HepG2 (cell line): ENCODE measurements at regions not wholly inside any gene's neighbourhood (a gene's known extent, or its start where the extent isn't known, plus 50 kb on each side); places are given as distances from the start of the nearest gene placed in this dataset.

Source experiments
- ATAC-seq: fragments of 200-7000 bp; cut with Tn5 transposase; 3 replicates; pipeline ENCODE4 v1.9.1; 2020; ENCODE audit warnings: mild to moderate bottlenecking, moderate library complexity
- BruUV-seq: library from RNA; stranded (reverse); fragments of 400-500 nt; replicated peaks from 2 replicates; lab custom pipeline; 2021; lab: Mats Ljungman, UMichigan
- CTCF ChIA-PET: fragments of 300-600 bp; formaldehyde crosslinking; extraction: SDS; loops from one replicate; lab custom pipeline; 2021; ENCODE audit warnings: low total read pairs, inconsistent platforms, low intra/inter-chr PET ratio; lab: Yijun Ruan, JAX
- POLR2A ChIA-PET: fragments of 350-600 bp; sonication (Branson Sonifier 250); formaldehyde crosslinking; loops from one replicate; lab custom pipeline; 2020; ENCODE audit warnings: antibody characterized with exemption, inconsistent platforms; lab: Yijun Ruan, JAX
- DNase-seq: peaks from one replicate; pipeline ENCODE4 v3.0.0-alpha.2; 2015; ENCODE audit warnings: low spot score
- FAIRE-seq: peaks from 3 replicates; lab custom pipeline; 2011; peaks lifted over from hg19 to GRCh38; lab: Jason Lieb, UNC
- H2AFZ ChIP-seq: one replicate; pipeline ENCODE4 v1.6.1; 2011; ENCODE audit warnings: low read length, inconsistent platforms
- H3K27ac ChIP-seq: fragments of 300-600 bp; 3 replicates; pipeline ENCODE4 v1.8.0; 2011; ENCODE audit warnings: mixed run types, mild to moderate bottlenecking, mixed read lengths, low read length, inconsistent platforms; ENCODE audit not compliant: insufficient read depth; ENCODE audit errors: extremely low read length
- H3K27me3 ChIP-seq, 2 experiments: fragments of 200-600 bp in 1 of 2; 2 replicates in 1 of 2; 3 replicates in 1 of 2; pipeline versions ENCODE4 v1.6.0 to v1.8.0; 2011; ENCODE audit warnings: low read length in 2 of 2, mild to moderate bottlenecking in 2 of 2, moderate library complexity in 2 of 2, inconsistent platforms in 1 of 2; ENCODE audit not compliant: insufficient read depth in 2 of 2, control insufficient read depth in 1 of 2
- H3K36me3 ChIP-seq, 2 experiments: fragments of 200-600 bp in 1 of 2; replicated peaks in 1 of 2; 2 replicates in 1 of 2; 3 replicates in 1 of 2; pipeline versions ENCODE4 v1.5.1 to v1.8.0; 2011; ENCODE audit warnings: low read length in 2 of 2, inconsistent platforms in 1 of 2; ENCODE audit not compliant: insufficient read depth in 2 of 2, control insufficient read depth in 1 of 2
- H3K4me1 ChIP-seq: 2 replicates; pipeline ENCODE4 v1.5.1; 2012; ENCODE audit warnings: low read length, inconsistent platforms; ENCODE audit not compliant: insufficient read depth
- H3K4me2 ChIP-seq: 2 replicates; pipeline ENCODE4 v1.6.0; 2011; ENCODE audit warnings: low read depth, low read length, inconsistent platforms
- H3K4me3 ChIP-seq, 3 experiments: fragments of 200-600 bp in 1 of 3; sonication (generic), shearing (Covaris generic) in 1 of 3; replicated peaks in 1 of 3; 2 replicates each; pipeline ENCODE4 v1.5.1; 2011 to 2016; ENCODE audit warnings: low read length in 3 of 3, inconsistent platforms in 2 of 3, low read depth in 2 of 3, mild to moderate bottlenecking in 2 of 3, control low read depth in 1 of 3, mixed read lengths in 1 of 3; ENCODE audit not compliant: insufficient read depth in 1 of 3
- H3K79me2 ChIP-seq: one replicate; pipeline ENCODE4 v1.6.1; 2011; ENCODE audit warnings: low read length, inconsistent platforms; ENCODE audit not compliant: insufficient read depth
- H3K9ac ChIP-seq: 2 replicates; pipeline ENCODE4 v1.6.0; 2011; ENCODE audit warnings: mild to moderate bottlenecking, low read depth, low read length, inconsistent platforms; ENCODE audit not compliant: insufficient read depth
- H3K9me3 ChIP-seq: 2 replicates; pipeline ENCODE4 v1.5.1; 2012; ENCODE audit warnings: mild to moderate bottlenecking, low read length
- H4K20me1 ChIP-seq: 2 replicates; pipeline ENCODE4 v1.6.0; 2011; ENCODE audit warnings: inconsistent platforms, mild to moderate bottlenecking, low read length, moderate library complexity; ENCODE audit not compliant: insufficient read depth
- AHR ChIP-seq: IDR thresholded peaks from 2 replicates; pipeline ENCODE4 v1.6.1; 2018; ENCODE audit warnings: missing genetic modification reagents, missing compliant biosample characterization
- KDM4B ChIP-seq: sonication (generic); formaldehyde crosslinking; IDR thresholded peaks from 2 replicates; pipeline ENCODE4 v1.4.0; 2020; ENCODE audit warnings: missing genetic modification reagents
- NR2C2 ChIP-seq: sonication (generic); formaldehyde crosslinking; IDR thresholded peaks from 2 replicates; pipeline ENCODE4 v1.4.0; 2020; ENCODE audit warnings: missing genetic modification reagents, mild to moderate bottlenecking, moderate library complexity, borderline replicate concordance
- RNF219 ChIP-seq: sonication (generic); formaldehyde crosslinking; IDR thresholded peaks from 2 replicates; pipeline ENCODE4 v1.5.0; 2020; ENCODE audit warnings: mild to moderate bottlenecking, missing genetic modification reagents
- SP2 ChIP-seq: sonication (generic); formaldehyde crosslinking; IDR thresholded peaks from 2 replicates; pipeline ENCODE4 v1.5.1; 2020; ENCODE audit warnings: mild to moderate bottlenecking, missing genetic modification reagents
- ZBTB37 ChIP-seq: sonication (generic); formaldehyde crosslinking; IDR thresholded peaks from 2 replicates; pipeline ENCODE4 v1.4.0; 2020; ENCODE audit warnings: mild to moderate bottlenecking, missing genetic modification reagents
- ZBTB44 ChIP-seq: sonication (generic); formaldehyde crosslinking; IDR thresholded peaks from 2 replicates; pipeline ENCODE4 v1.4.0; 2020; ENCODE audit warnings: missing genetic modification reagents
- ZKSCAN8 ChIP-seq: IDR thresholded peaks from 2 replicates; pipeline ENCODE4 v1.6.1; 2016; ENCODE audit warnings: borderline replicate concordance, missing genetic modification reagents, missing compliant biosample characterization
- ZNF251 ChIP-seq: sonication (generic); formaldehyde crosslinking; IDR thresholded peaks from 2 replicates; pipeline ENCODE4 v1.9.0; 2021; ENCODE audit warnings: mild to moderate bottlenecking, missing genetic modification reagents
- ZNF512 ChIP-seq: sonication (generic); formaldehyde crosslinking; IDR thresholded peaks from 2 replicates; pipeline ENCODE4 v1.4.0; 2020; ENCODE audit warnings: mild to moderate bottlenecking, missing genetic modification reagents
- ZNF652 ChIP-seq: IDR thresholded peaks from 2 replicates; pipeline ENCODE4 v1.6.1; 2016; ENCODE audit warnings: low read depth, borderline replicate concordance
- ZNF670 ChIP-seq: sonication (generic); formaldehyde crosslinking; IDR thresholded peaks from 2 replicates; pipeline ENCODE4 v1.8.0; 2022; ENCODE audit warnings: mild to moderate bottlenecking, missing genetic modification reagents, borderline replicate concordance
- ZNF788 ChIP-seq: sonication (generic); formaldehyde crosslinking; IDR thresholded peaks from 2 replicates; pipeline ENCODE4 v1.5.0; 2020; ENCODE audit warnings: mild to moderate bottlenecking, missing genetic modification reagents, borderline replicate concordance
- ZNF883 ChIP-seq: sonication (generic); formaldehyde crosslinking; IDR thresholded peaks from 2 replicates; pipeline ENCODE4 v1.5.1; 2020; ENCODE audit warnings: mild to moderate bottlenecking, missing genetic modification reagents; ENCODE audit errors: not compliant biosample characterization
- WGBS: methylation state at CpG from one replicate; pipeline ENCODE4 v1.1.6; 2017; ENCODE audit warnings: low lambda C conversion rate; 5-methylcytosine and 5-hydroxymethylcytosine counted together
- in situ Hi-C: cut with HindIII; loops from 2 replicates; pipeline ENCODE4 v1.10.0; 2017; ENCODE audit warnings: low pct_unique_long_range_greater_than_20kb; ENCODE audit not compliant: extremely low pct_ligation_motif_present
- intact Hi-C: fragments of 100-400 bp; cut with micrococcal nuclease; formaldehyde crosslinking; loops from one replicate; pipeline ENCODE4 v1.10.0; 2022; ENCODE audit not compliant: unreplicated experiment
- TF ChIP-seq, protein P1 (sequence below), 2 experiments: sonication (generic) in 1 of 2; formaldehyde crosslinking in 1 of 2; IDR thresholded peaks; 2 replicates each; pipeline versions ENCODE4 v1.4.0 to v1.6.1; 2018 to 2020; ENCODE audit warnings: missing genetic modification reagents in 2 of 2, borderline replicate concordance in 1 of 2, low read depth in 1 of 2, mild to moderate bottlenecking in 1 of 2, missing biosample characterization in 1 of 2

- Histone ChIP-seq H3K27ac (no peak overlapping the region), H3K4me1 (no peaks in the 10 kb centered on the region), H2AFZ (no peak overlapping the region), H3K79me2 (no peaks in the 10 kb centered on the region), H3K9ac (no peak overlapping the region), H3K36me3 (no peaks in the 10 kb centered on the region), H3K9me3 (no peaks in the 10 kb centered on the region), H3K27me3 (peaks cover 0 to 5% of the 10 kb centered on the region in 2 experiments; a peak in 1 of 5 replicates), H4K20me1 (no peaks in the 10 kb centered on the region), H3K4me3 (no peak overlapping the region), H3K4me2 (no peak overlapping the region)
- 0% methylated on average over 6 of the region's 6 CpGs for WGBS
- no peak for ATAC-seq
- ChIA-PET POLR2A (no interaction called here), CTCF (no interaction called here)
- DNase-seq, result no peak
- FAIRE-seq, result no peak
- BruUV-seq, result no TSS peak
- intact Hi-C loops, result no loop called here
- in situ Hi-C loops, result no loop called here
- no peak for TF ChIP-seq ZNF670
- no peak for TF ChIP-seq AHR
- TF ChIP-seq, protein P1, sequence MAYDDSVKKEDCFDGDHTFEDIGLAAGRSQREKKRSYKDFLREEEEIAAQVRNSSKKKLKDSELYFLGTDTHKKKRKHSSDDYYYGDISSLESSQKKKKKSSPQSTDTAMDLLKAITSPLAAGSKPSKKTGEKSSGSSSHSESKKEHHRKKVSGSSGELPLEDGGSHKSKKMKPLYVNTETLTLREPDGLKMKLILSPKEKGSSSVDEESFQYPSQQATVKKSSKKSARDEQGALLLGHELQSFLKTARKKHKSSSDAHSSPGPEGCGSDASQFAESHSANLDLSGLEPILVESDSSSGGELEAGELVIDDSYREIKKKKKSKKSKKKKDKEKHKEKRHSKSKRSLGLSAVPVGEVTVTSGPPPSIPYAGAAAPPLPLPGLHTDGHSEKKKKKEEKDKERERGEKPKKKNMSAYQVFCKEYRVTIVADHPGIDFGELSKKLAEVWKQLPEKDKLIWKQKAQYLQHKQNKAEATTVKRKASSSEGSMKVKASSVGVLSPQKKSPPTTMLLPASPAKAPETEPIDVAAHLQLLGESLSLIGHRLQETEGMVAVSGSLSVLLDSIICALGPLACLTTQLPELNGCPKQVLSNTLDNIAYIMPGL (CRISPR knock-in tag; IDR thresholded peaks at IDR 0.05; ENCODE audit: borderline replicate concordance in 1 of 2, low read depth in 1 of 2), result no peak
- TF ChIP-seq ZBTB37 (CRISPR knock-in tag), result no peak
- TF ChIP-seq KDM4B, result no peak
- no peak for TF ChIP-seq ZNF251
- no peak for TF ChIP-seq ZKSCAN8 (CRISPR knock-in tag)
- no peak for TF ChIP-seq ZNF652
- no peak for TF ChIP-seq NR2C2
- TF ChIP-seq ZBTB44, result no peak
- TF ChIP-seq ZNF512 (CRISPR knock-in tag), result no peak
- TF ChIP-seq SP2, result no peak
- no peak for TF ChIP-seq ZNF883 (CRISPR knock-in tag)
- TF ChIP-seq ZNF788, result no peak
- TF ChIP-seq RNF219 (CRISPR knock-in tag), result no peak
These were observed 133.0 kb downstream of the SLC28A3 start for GRCh38 chr9:84207491-84207951.
